RWPE1 (cell line): ENCODE measurements at regions not wholly inside any gene's neighbourhood (a gene's known extent, or its start where the extent isn't known, plus 50 kb on each side); places are given as distances from the start of the nearest gene placed in this dataset.

ENCODE experiments used
- CTCF ChIA-PET: fragments of 350-600 bp; sonication (Branson Sonifier 250); formaldehyde crosslinking; extraction: SDS; loops from one replicate; lab custom pipeline; 2021; lab: Yijun Ruan, JAX
- POLR2A ChIA-PET: fragments of 400-600 bp; formaldehyde crosslinking; extraction: SDS; loops from one replicate; lab custom pipeline; 2020; ENCODE audit warnings: antibody characterized with exemption; ENCODE audit not compliant: low non-redundant PET; lab: Yijun Ruan, JAX
- DNase-seq: peaks from one replicate; pipeline ENCODE4 v3.0.0; 2012; ENCODE audit warnings: low spot score
- H3K27ac ChIP-seq: fragments of 450-650 bp; 2 replicates; pipeline ENCODE4 v1.5.1; 2017
- CTCF ChIP-seq: fragments of 450-650 bp; conservative IDR thresholded peaks from 2 replicates; pipeline ENCODE4 v1.5.1; 2017; ENCODE audit warnings: low read depth, mild to moderate bottlenecking

GRCh38 chr2:219723311-219723710 is 95.9 kb downstream of the SLC4A3 start:
- no peak overlapping the region for H3K27ac ChIP-seq
- no peak for TF ChIP-seq CTCF
- no peak for DNase-seq
- POLR2A ChIA-PET: no interaction called here
- CTCF ChIA-PET: interaction anchor here (0.6 to 1.1 kb wide), 3 partner anchors 12 to 81 kb away, joined by 3 read pairs; no protein-coding TSS in a partner anchor

- ChIA-PET POLR2A (no interaction called here), CTCF (interaction anchor here (0.6 to 0.7 kb wide), 2 partner anchors 193 to 228 kb away, joined by 3 read pairs; no protein-coding TSS in a partner anchor)
- DNase-seq: no peak
- H3K27ac ChIP-seq: no peak overlapping the region
- TF ChIP-seq CTCF: no peak
These were observed 97.2 kb downstream of the SLC4A3 start for GRCh38 chr2:219724628-219725027.

GRCh38 chr2:219726916-219727315 is 99.5 kb downstream of the SLC4A3 start:
- no peak overlapping the region for H3K27ac ChIP-seq
- CTCF ChIA-PET: interaction anchor here (0.6 to 1.2 kb wide), 2 partner anchors 11 to 294 kb away, joined by 3 to 4 read pairs; no protein-coding TSS in a partner anchor
- TF ChIP-seq CTCF: no peak
- POLR2A ChIA-PET: no interaction called here
- DNase-seq: no peak

GRCh38 chr2:219727771-219728429 is 100.5 kb downstream of the SLC4A3 start:
- no peak for TF ChIP-seq CTCF
- DNase-seq: no peak
- H3K27ac ChIP-seq: no peak overlapping the region
- ChIA-PET POLR2A (no interaction called here), CTCF (interaction anchor here (1.2 kb wide), 1 partner anchor 12 kb away, joined by 4 read pairs; no protein-coding TSS in a partner anchor)

- CTCF ChIA-PET: interaction anchor here (0.6 kb wide), 1 partner anchor 225 kb away, joined by 3 read pairs; no protein-coding TSS in a partner anchor
- H3K27ac ChIP-seq: no peak overlapping the region
- DNase-seq: no peak
- no peak for TF ChIP-seq CTCF
- POLR2A ChIA-PET: no interaction called here
These were observed 101.6 kb downstream of the SLC4A3 start for GRCh38 chr2:219728991-219729487.

- no peak for DNase-seq
- ChIA-PET POLR2A (no interaction called here), CTCF (no interaction called here)
- TF ChIP-seq CTCF: no peak
- H3K27ac ChIP-seq: no peak overlapping the region
These were observed 103.7 kb downstream of the SLC4A3 start for GRCh38 chr2:219731173-219731572.
